ENCODE measurements at regions not wholly inside any gene's neighbourhood (a gene's known extent, or its start where the extent isn't known, plus 50 kb on each side); places are given as distances from the start of the nearest gene placed in this dataset.

GRCh38 chr7:156115582-156115981 is 303.3 kb upstream of the SHH start:
- H3K27ac ChIP-seq: no peak overlapping the region
- H3K27me3 ChIP-seq: no peaks in the 10 kb centered on the region
- H3K4me1 ChIP-seq: no peaks in the 10 kb centered on the region
- H3K36me3 ChIP-seq: no peaks in the 10 kb centered on the region
- WGBS, 2 donors: 84 to 91% methylated on average over 9 of the region's 9 CpGs
- DNase-seq (peak in 1 of 2 donors; percentile 16), ATAC-seq (ENCODE audit: low FRiP score in 2 of 2) (no peak)
- no peaks in the 10 kb centered on the region for H3K9me3 ChIP-seq
- TF ChIP-seq POLR2AphosphoS5 (IDR thresholded peaks at IDR 0.05) (no peak), EP300 (IDR thresholded peaks at IDR 0.05) (no peak), POLR2A (IDR thresholded peaks at IDR 0.05) (no peak), CTCF (IDR thresholded peaks at IDR 0.05) (no peak)
- H3K4me3 ChIP-seq: no peak overlapping the region

- no peaks in the 10 kb centered on the region for H3K4me1 ChIP-seq
- no peaks in the 10 kb centered on the region for H3K36me3 ChIP-seq
- H3K27ac ChIP-seq: no peak overlapping the region
- WGBS, 2 donors: 70 to 74% methylated on average over 7 of the region's 7 CpGs
- TF ChIP-seq POLR2AphosphoS5 (IDR thresholded peaks at IDR 0.05): no peak
- no peak for TF ChIP-seq CTCF (IDR thresholded peaks at IDR 0.05)
- ATAC-seq (ENCODE audit: low FRiP score in 2 of 2): no peak
- H3K27me3 ChIP-seq: no peaks in the 10 kb centered on the region
- no peak for DNase-seq
- H3K4me3 ChIP-seq: no peak overlapping the region
- no peaks in the 10 kb centered on the region for H3K9me3 ChIP-seq
These were observed 301.5 kb upstream of the SHH start for GRCh38 chr7:156113731-156114130.

GRCh38 chr7:156109988-156110387 is 297.7 kb upstream of the SHH start:
- ATAC-seq (ENCODE audit: low FRiP score in 2 of 2) (no peak), DNase-seq (no peak)
- Histone ChIP-seq H3K27ac (no peak overlapping the region), H3K9me3 (no peaks in the 10 kb centered on the region), H3K4me3 (no peak overlapping the region), H3K36me3 (no peaks in the 10 kb centered on the region), H3K4me1 (no peaks in the 10 kb centered on the region), H3K27me3 (no peaks in the 10 kb centered on the region)
- 65 to 73% methylated on average over 2 of the region's 2 CpGs for WGBS, 2 donors
- TF ChIP-seq EP300 (IDR thresholded peaks at IDR 0.05) (no peak), POLR2A (IDR thresholded peaks at IDR 0.05) (no peak), CTCF (IDR thresholded peaks at IDR 0.05) (no peak), POLR2AphosphoS5 (IDR thresholded peaks at IDR 0.05) (no peak)

- H3K4me1 ChIP-seq: no peaks in the 10 kb centered on the region
- DNase-seq: no peak
- H3K9me3 ChIP-seq: no peaks in the 10 kb centered on the region
- H3K36me3 ChIP-seq: no peaks in the 10 kb centered on the region
- WGBS, 2 donors: 89 to 91% methylated on average over 8 of the region's 8 CpGs
- no peak for ATAC-seq (ENCODE audit: low FRiP score in 2 of 2)
- no peak overlapping the region for H3K27ac ChIP-seq
- TF ChIP-seq POLR2AphosphoS5 (IDR thresholded peaks at IDR 0.05): no peak
- no peak for TF ChIP-seq POLR2A (IDR thresholded peaks at IDR 0.05)
- TF ChIP-seq CTCF (IDR thresholded peaks at IDR 0.05): no peak
- no peak for TF ChIP-seq EP300 (IDR thresholded peaks at IDR 0.05)
- no peaks in the 10 kb centered on the region for H3K27me3 ChIP-seq
- no peak overlapping the region for H3K4me3 ChIP-seq
These were observed 296.8 kb upstream of the SHH start for GRCh38 chr7:156109076-156109475.

GRCh38 chr7:156107957-156108356 is 295.7 kb upstream of the SHH start:
- 83 to 92% methylated on average over 2 to 17 of the region's 17 CpGs for WGBS, 2 donors
- no peaks in the 10 kb centered on the region for H3K9me3 ChIP-seq

More at GRCh38 chr7:156107957-156108356, 295.7 kb upstream of the SHH start:
- H3K36me3 ChIP-seq: no peaks in the 10 kb centered on the region
- DNase-seq: peak in 1 of 2 donors; percentile 14
- H3K4me3 ChIP-seq: no peak overlapping the region
- no peak for ATAC-seq (ENCODE audit: low FRiP score in 2 of 2)
- no peaks in the 10 kb centered on the region for H3K27me3 ChIP-seq
- H3K27ac ChIP-seq: no peak overlapping the region
- TF ChIP-seq POLR2A (IDR thresholded peaks at IDR 0.05) (no peak), POLR2AphosphoS5 (IDR thresholded peaks at IDR 0.05) (no peak), CTCF (IDR thresholded peaks at IDR 0.05) (no peak), EP300 (IDR thresholded peaks at IDR 0.05) (no peak)
- H3K4me1 ChIP-seq: no peaks in the 10 kb centered on the region

Measured in upper lobe of left lung (tissue), 6 donors.